Mammary epithelial cell (primary cell): ENCODE measurements at regions not wholly inside any gene's neighbourhood (a gene's known extent, or its start where the extent isn't known, plus 50 kb on each side); places are given as distances from the start of the nearest gene placed in this dataset.

Experiments used
- EZH2 ChIP-seq: IDR thresholded peaks from 2 replicates; pipeline ENCODE4 v1.6.1; 2012; ENCODE audit warnings: low read length, inconsistent platforms, borderline replicate concordance
- TF ChIP-seq, protein P1 (sequence below), 2 donors: IDR thresholded peaks in 1 of 2; conservative IDR thresholded peaks in 1 of 2; 2 replicates each; pipeline ENCODE4 v1.5.1; 2011 to 2012; ENCODE audit warnings: inconsistent platforms in 2 of 2, low read length in 2 of 2, mild to moderate bottlenecking in 2 of 2, control low read depth in 1 of 2, low read depth in 1 of 2; ENCODE audit not compliant: insufficient read depth in 1 of 2; ENCODE audit errors: extremely low read depth in 1 of 2

- TF ChIP-seq, protein P1, sequence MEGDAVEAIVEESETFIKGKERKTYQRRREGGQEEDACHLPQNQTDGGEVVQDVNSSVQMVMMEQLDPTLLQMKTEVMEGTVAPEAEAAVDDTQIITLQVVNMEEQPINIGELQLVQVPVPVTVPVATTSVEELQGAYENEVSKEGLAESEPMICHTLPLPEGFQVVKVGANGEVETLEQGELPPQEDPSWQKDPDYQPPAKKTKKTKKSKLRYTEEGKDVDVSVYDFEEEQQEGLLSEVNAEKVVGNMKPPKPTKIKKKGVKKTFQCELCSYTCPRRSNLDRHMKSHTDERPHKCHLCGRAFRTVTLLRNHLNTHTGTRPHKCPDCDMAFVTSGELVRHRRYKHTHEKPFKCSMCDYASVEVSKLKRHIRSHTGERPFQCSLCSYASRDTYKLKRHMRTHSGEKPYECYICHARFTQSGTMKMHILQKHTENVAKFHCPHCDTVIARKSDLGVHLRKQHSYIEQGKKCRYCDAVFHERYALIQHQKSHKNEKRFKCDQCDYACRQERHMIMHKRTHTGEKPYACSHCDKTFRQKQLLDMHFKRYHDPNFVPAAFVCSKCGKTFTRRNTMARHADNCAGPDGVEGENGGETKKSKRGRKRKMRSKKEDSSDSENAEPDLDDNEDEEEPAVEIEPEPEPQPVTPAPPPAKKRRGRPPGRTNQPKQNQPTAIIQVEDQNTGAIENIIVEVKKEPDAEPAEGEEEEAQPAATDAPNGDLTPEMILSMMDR (conservative IDR thresholded peaks at IDR 0.05 in 1 of 2, IDR thresholded peaks at IDR 0.05 in 1 of 2; ENCODE audit: extremely low read depth in 1 of 2, insufficient read depth in 1 of 2, low read depth in 1 of 2, low read length in 2 of 2), result no peak
- no peak for TF ChIP-seq EZH2
These were observed 54.2 kb upstream of the SYT9 start for GRCh38 chr11:7197469-7197868.
